CD14-positive monocyte (primary cell): ENCODE measurements at regions not wholly inside any gene's neighbourhood (a gene's known extent, or its start where the extent isn't known, plus 50 kb on each side); places are given as distances from the start of the nearest gene placed in this dataset.

Experiments used
- DNase-seq, 3 donors: peaks; one replicate each; pipeline ENCODE4 v3.0.0-alpha.2; 2011 to 2022
- H2AFZ ChIP-seq: 2 replicates; pipeline ENCODE4 v1.6.0; 2012; ENCODE audit warnings: mild to moderate bottlenecking, low read depth, low read length, inconsistent platforms; ENCODE audit not compliant: insufficient read depth, poor library complexity, severe bottlenecking
- H3K27ac ChIP-seq, 2 donors: 1 replicate in 1 of 2; 2 replicates in 1 of 2; pipeline ENCODE4 v1.5.1; 2012 to 2013; ENCODE audit warnings: low read length in 2 of 2, control low read depth in 1 of 2, inconsistent platforms in 1 of 2, low read depth in 1 of 2, mild to moderate bottlenecking in 1 of 2
- H3K27me3 ChIP-seq, 2 donors: one replicate each; pipeline versions ENCODE4 v1.6.0 to v1.6.1; 2011 to 2013; ENCODE audit warnings: low read length in 2 of 2; ENCODE audit not compliant: control insufficient read depth in 2 of 2, insufficient read depth in 2 of 2
- H3K36me3 ChIP-seq, 2 donors: replicated peaks in 1 of 2; 1 replicate in 1 of 2; 2 replicates in 1 of 2; pipeline versions ENCODE4 v1.5.1 to v1.6.1; 2012 to 2013; ENCODE audit warnings: low read length in 2 of 2, control low read depth in 1 of 2, inconsistent platforms in 1 of 2, mild to moderate bottlenecking in 1 of 2; ENCODE audit not compliant: insufficient read depth in 2 of 2, control insufficient read depth in 1 of 2
- H3K4me1 ChIP-seq, 2 donors: 1 replicate in 1 of 2; 2 replicates in 1 of 2; pipeline versions ENCODE4 v1.5.1 to v1.6.1; 2012 to 2013; ENCODE audit warnings: low read length in 2 of 2, control low read depth in 1 of 2, inconsistent platforms in 1 of 2, mild to moderate bottlenecking in 1 of 2, moderate library complexity in 1 of 2; ENCODE audit not compliant: insufficient read depth in 2 of 2, control insufficient read depth in 1 of 2
- H3K4me2 ChIP-seq: replicated peaks from 2 replicates; pipeline ENCODE3; 2012; ENCODE audit warnings: low read length, moderate library complexity, mild to moderate bottlenecking; ENCODE audit not compliant: poor library complexity, severe bottlenecking; ENCODE audit errors: extremely low read depth
- H3K4me3 ChIP-seq, 3 experiments: fragments of 200-600 bp in 1 of 3; sonication (generic) in 1 of 3; replicated peaks in 1 of 3; 1 replicate in 2 of 3; 2 replicates in 1 of 3; pipeline ENCODE4 v1.5.1; 2011 to 2013; ENCODE audit warnings: low read length in 3 of 3, mild to moderate bottlenecking in 3 of 3, control low read depth in 2 of 3, low read depth in 2 of 3, inconsistent platforms in 1 of 3, moderate library complexity in 1 of 3
- H3K79me2 ChIP-seq: 2 replicates; pipeline ENCODE4 v1.6.0; 2012; ENCODE audit warnings: mild to moderate bottlenecking, control low read depth, inconsistent platforms, low read length, moderate library complexity; ENCODE audit not compliant: insufficient read depth
- H3K9ac ChIP-seq: 2 replicates; pipeline ENCODE4 v1.6.0; 2017; ENCODE audit warnings: low read length, mild to moderate bottlenecking; ENCODE audit not compliant: insufficient read depth, poor library complexity, severe bottlenecking
- H3K9me3 ChIP-seq, 2 donors: replicated peaks in 1 of 2; 1 replicate in 1 of 2; 2 replicates in 1 of 2; pipeline versions ENCODE4 v1.5.1 to v1.6.1; 2012 to 2013; ENCODE audit warnings: low read length in 2 of 2, control low read depth in 1 of 2; ENCODE audit not compliant: control insufficient read depth in 1 of 2, insufficient read depth in 1 of 2
- H4K20me1 ChIP-seq: 2 replicates; pipeline ENCODE4 v1.6.0; 2012; ENCODE audit warnings: mild to moderate bottlenecking, low read length, control low read depth, moderate library complexity; ENCODE audit not compliant: insufficient read depth
- H3K27ac Mint-ChIP-seq, 7 donors: one replicate each; pipeline ENCODE4 v1.8.0; 2020; ENCODE audit warnings: mild to moderate bottlenecking in 7 of 7, mixed read lengths in 7 of 7, moderate library complexity in 6 of 7, inconsistent platforms in 2 of 7
- H3K27me3 Mint-ChIP-seq, 3 donors: one replicate each; pipeline ENCODE4 v1.8.0; 2021 to 2022; ENCODE audit warnings: low read depth in 3 of 3, mild to moderate bottlenecking in 3 of 3, mixed read lengths in 3 of 3, moderate library complexity in 3 of 3, inconsistent platforms in 1 of 3
- H3K36me3 Mint-ChIP-seq, 2 donors: one replicate each; pipeline ENCODE4 v1.8.0; 2020; ENCODE audit warnings: mixed read lengths in 2 of 2, inconsistent platforms in 1 of 2, mild to moderate bottlenecking in 1 of 2
- H3K4me1 Mint-ChIP-seq: one replicate; pipeline ENCODE4 v1.8.0; 2020; ENCODE audit warnings: mild to moderate bottlenecking, mixed read lengths
- H3K4me3 Mint-ChIP-seq, 2 donors: one replicate each; pipeline ENCODE4 v1.8.0; 2020; ENCODE audit warnings: mild to moderate bottlenecking in 2 of 2, mixed read lengths in 2 of 2, moderate library complexity in 1 of 2
- H3K9me3 Mint-ChIP-seq, 7 donors: one replicate each; pipeline ENCODE4 v1.8.0; 2020 to 2022; ENCODE audit warnings: mixed read lengths in 7 of 7, mild to moderate bottlenecking in 6 of 7, moderate library complexity in 6 of 7, inconsistent platforms in 2 of 7
- WGBS: methylation state at CpG from one replicate; pipeline ENCODE4 v1.1.5; 2013; ENCODE audit warnings: missing lambda C conversion rate; ENCODE audit not compliant: insufficient coverage; 5-methylcytosine and 5-hydroxymethylcytosine counted together
- intact Hi-C, 2 donors: fragments of 100-400 bp; cut with micrococcal nuclease; formaldehyde crosslinking; loops; one replicate each; pipeline versions ENCODE4 v1.15.0 to v1.15.1; 2023
- TF ChIP-seq, protein P1 (sequence below): fragments of 200-600 bp; IDR thresholded peaks from one replicate; pipeline ENCODE4 v1.8.0; 2022; ENCODE audit warnings: antibody characterized with exemption, mild to moderate bottlenecking

DNA sequence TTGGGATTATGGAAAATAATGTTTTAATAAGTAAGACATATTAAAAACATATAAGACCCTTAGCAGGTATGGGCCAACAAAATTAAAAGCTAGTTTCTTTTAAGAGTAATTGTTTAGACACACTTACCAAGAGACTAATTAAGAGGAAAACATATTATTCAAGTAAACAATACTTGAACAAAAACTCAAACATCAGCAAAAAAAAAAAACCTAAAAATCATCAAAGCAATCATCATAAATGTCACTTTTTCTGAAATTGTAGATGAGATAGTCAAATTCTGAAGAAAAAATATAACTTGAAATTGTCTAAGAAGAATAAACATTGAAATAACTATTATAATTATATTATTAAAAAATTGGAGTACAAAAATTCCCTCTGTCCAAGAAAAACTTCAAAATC, 1318.2 kb downstream of the ZPLD1 start:
- no peak overlapping the region for H3K9ac ChIP-seq
- H3K27ac Mint-ChIP-seq = no peak overlapping the region
- H3K27ac ChIP-seq = no peak overlapping the region
- TF ChIP-seq, protein P1, sequence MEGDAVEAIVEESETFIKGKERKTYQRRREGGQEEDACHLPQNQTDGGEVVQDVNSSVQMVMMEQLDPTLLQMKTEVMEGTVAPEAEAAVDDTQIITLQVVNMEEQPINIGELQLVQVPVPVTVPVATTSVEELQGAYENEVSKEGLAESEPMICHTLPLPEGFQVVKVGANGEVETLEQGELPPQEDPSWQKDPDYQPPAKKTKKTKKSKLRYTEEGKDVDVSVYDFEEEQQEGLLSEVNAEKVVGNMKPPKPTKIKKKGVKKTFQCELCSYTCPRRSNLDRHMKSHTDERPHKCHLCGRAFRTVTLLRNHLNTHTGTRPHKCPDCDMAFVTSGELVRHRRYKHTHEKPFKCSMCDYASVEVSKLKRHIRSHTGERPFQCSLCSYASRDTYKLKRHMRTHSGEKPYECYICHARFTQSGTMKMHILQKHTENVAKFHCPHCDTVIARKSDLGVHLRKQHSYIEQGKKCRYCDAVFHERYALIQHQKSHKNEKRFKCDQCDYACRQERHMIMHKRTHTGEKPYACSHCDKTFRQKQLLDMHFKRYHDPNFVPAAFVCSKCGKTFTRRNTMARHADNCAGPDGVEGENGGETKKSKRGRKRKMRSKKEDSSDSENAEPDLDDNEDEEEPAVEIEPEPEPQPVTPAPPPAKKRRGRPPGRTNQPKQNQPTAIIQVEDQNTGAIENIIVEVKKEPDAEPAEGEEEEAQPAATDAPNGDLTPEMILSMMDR = no peak
- H4K20me1 ChIP-seq = no peaks in the 10 kb centered on the region
- H3K36me3 ChIP-seq = no peaks in the 10 kb centered on the region
- no peaks in the 10 kb centered on the region for H3K4me1 ChIP-seq
- H3K36me3 Mint-ChIP-seq = no peaks in the 10 kb centered on the region
- H3K9me3 ChIP-seq = peaks cover 0 to 10% of the 10 kb centered on the region in 2 donors
- peaks cover 0 to 13% (median 2%) of the 10 kb centered on the region in 7 donors for H3K9me3 Mint-ChIP-seq
- no peak overlapping the region for H3K4me2 ChIP-seq
- H3K4me3 ChIP-seq = no peak overlapping the region
- no peak overlapping the region for H2AFZ ChIP-seq
- H3K27me3 ChIP-seq = no peaks in the 10 kb centered on the region
- no peak overlapping the region for H3K4me3 Mint-ChIP-seq
- H3K79me2 ChIP-seq = no peaks in the 10 kb centered on the region
- no peaks in the 10 kb centered on the region for H3K27me3 Mint-ChIP-seq
- intact Hi-C loops = no loop called here
- no peaks in the 10 kb centered on the region for H3K4me1 Mint-ChIP-seq
- DNase-seq = no peak

DNA sequence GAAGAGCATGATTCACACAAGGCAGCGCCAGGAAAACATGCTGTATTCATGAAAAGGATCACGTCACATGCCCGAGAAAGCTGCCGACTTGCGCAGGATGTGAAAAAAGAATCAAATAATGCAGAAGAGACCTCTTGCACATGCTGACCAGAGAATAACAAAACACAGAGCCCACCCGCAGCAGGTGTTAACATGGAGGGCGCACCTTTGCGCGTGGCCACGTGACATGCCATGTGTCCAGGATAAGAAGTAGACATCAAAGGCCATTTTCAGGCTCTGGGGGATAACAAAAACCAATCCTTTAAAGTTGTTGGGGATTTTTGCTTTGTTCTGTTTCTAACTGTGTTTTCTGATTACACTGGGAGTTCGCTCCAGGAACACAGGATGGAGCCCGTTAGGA, 1332.8 kb downstream of the ZPLD1 start:
- no peak overlapping the region for H3K27ac ChIP-seq
- no peak overlapping the region for H3K27ac Mint-ChIP-seq
- no peaks in the 10 kb centered on the region for H3K36me3 Mint-ChIP-seq
- H3K79me2 ChIP-seq = no peaks in the 10 kb centered on the region
- no peak overlapping the region for H3K4me3 ChIP-seq
- no peaks in the 10 kb centered on the region for H3K4me1 Mint-ChIP-seq
- H3K27me3 ChIP-seq = no peaks in the 10 kb centered on the region
- no peak overlapping the region for H3K9ac ChIP-seq
- H4K20me1 ChIP-seq = no peaks in the 10 kb centered on the region
- WGBS = 91% methylated on average over 8 of the region's 12 CpGs
- H2AFZ ChIP-seq = no peak overlapping the region
- H3K27me3 Mint-ChIP-seq = no peaks in the 10 kb centered on the region
- H3K4me3 Mint-ChIP-seq = no peak overlapping the region
- peaks cover 5 to 9% of the 10 kb centered on the region in 2 donors for H3K9me3 ChIP-seq
- intact Hi-C loops = no loop called here
- DNase-seq = no peak
- TF ChIP-seq, protein P1 = no peak
- H3K9me3 Mint-ChIP-seq = peaks cover 0 to 22% (median 2%) of the 10 kb centered on the region in 7 donors
- H3K36me3 ChIP-seq = no peaks in the 10 kb centered on the region
- no peaks in the 10 kb centered on the region for H3K4me1 ChIP-seq
- no peak overlapping the region for H3K4me2 ChIP-seq
